NCI-H2196 (cell line): ENCODE measurements at regions not wholly inside any gene's neighbourhood (a gene's known extent, or its start where the extent isn't known, plus 50 kb on each side); places are given as distances from the start of the nearest gene placed in this dataset.

Source experiments
- DNase-seq: peaks from one replicate; lab custom pipeline; 2025; ENCODE audit not compliant: unreplicated experiment; lab: John Stamatoyannopoulos, UW

DNA sequence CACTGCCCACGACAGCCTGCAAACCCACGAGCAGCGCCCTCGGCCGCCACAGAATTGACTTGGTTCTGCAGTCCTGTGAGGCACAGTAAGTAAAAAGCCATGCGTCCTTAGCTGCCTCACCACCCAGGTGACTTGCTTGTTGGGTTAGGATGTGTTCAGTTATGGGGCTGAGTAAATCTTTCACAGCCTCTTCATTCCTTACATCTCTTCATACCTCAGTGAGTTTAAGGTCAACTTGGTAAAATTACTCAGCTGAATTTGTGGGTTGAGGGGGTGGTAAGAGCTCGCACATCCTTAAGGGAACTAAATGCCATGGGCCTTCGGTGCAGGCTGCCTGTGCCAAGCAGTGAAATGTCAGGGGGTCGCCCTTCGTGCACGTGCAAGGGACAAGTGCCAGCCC lies 165.2 kb upstream of the ALKAL2 start:
- no peak for DNase-seq

GRCh38 chr2:451495-451894 lies 163.6 kb upstream of the ALKAL2 start:
- no peak for DNase-seq

DNA sequence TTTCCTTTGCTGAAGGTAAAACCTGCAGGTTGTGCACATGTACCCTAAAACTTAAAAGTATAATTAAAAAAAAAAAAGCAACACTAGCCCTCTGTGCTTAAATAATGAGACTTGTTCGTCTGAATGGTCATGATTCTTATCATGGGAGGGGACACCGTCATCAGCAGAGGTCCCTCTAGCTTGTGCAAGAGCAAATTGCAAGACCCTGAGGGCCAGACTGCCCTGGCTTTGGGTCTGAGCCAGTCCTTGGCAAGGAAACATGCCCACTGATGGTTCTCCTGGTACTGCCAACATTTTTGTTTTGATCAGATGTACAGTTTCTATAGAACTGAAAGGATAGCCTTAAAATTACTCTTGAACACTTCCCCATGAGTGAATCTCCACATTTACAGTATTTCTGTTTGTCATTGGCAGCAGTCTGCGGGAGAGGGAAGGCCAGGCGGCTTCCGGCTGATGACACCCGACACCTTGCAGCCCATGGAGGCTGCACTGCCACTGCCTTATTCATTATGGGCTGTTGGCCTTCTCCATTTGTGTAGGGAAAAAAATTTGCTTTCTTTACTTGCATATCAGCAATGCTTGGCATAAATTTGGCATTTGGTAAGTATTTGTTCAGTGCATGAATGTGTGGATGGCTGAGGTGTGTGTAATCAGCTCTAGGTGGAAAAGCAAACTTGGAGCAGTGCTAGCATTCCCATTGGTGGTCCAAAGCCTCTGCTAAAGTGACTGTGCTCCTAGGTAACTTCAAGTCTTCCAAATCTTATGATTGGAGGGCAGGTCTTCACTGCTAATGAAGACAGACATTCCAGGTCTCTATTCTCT lies 161.6 kb upstream of the ALKAL2 start:
- DNase-seq: no peak

GRCh38 chr2:447902-448665 lies 160.2 kb upstream of the ALKAL2 start:
- DNase-seq: no peak

DNA sequence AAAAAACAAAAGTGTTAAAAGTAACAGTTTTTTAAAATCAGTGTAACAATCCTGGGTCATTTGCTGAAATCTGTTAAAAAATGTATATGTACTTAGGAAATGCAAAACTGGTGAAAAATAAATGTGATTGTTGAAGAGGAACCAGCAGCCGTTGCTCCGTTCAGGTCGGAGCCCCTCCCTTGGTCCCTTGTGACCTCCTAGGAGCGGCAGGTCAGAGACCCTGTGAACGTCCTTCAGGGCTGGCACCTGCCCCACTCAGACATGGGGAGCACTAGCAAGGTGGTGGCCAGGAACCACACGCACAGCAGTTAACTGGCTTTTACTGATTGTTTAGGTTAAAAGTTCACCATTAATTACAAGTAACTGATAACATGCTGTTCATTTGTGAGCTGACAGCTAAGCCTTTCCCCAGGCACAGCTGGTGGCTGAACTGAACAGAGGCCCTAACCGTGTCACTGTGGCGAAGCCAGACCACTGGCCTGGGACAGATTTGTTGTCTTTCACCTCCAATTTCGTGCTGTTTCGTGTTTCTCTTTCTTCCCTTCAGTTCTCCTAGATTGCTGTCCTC lies 159.2 kb upstream of the ALKAL2 start:
- no peak for DNase-seq

- no peak for DNase-seq
Observed at GRCh38 chr2:446303-446874, 158.5 kb upstream of the ALKAL2 start.

- no peak for DNase-seq
Observed at GRCh38 chr2:445896-446295, 158.0 kb upstream of the ALKAL2 start.

- DNase-seq: no peak
Observed at GRCh38 chr2:444937-445884, 157.3 kb upstream of the ALKAL2 start.

GRCh38 chr2:443741-444140 lies 155.8 kb upstream of the ALKAL2 start:
- DNase-seq: no peak

DNA sequence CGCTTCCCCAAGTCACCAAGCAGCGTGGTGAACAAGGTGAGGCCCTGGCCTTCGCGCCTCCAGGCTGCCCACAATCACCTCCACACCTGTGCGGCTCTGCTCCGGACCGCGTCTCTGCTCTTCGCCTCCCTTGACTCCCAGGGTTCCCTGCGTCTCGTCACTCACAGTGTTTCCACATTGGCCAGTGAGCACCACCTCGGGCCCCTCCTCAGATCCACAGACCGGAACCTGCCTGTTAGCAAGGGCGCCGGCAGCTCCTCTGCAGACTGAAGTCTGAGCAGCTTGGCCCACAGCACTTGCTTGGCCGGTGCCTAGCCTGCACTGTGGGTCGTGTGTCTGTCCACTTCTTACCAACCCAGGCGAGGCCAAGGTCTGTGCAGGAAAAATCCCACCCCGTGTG lies 155.3 kb upstream of the ALKAL2 start:
- no peak for DNase-seq

GRCh38 chr2:441258-442022 lies 153.5 kb upstream of the ALKAL2 start:
- no peak for DNase-seq

DNA sequence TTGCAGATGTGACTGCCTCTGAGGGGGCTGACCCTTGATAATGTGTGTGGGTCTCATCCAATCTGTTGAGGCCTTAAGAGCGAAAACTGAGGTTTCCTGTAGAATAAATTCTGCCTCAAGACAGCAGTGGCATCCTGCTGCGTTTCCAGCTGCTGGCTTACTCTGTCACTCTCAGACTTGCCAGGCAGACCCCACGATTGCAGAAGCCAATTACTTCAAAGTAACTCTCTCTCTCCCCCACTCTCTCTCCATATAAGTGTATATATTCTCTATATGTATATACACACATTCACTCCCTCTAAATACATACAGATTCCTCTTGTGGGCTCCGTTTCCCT lies 152.5 kb upstream of the ALKAL2 start:
- no peak for DNase-seq

DNA sequence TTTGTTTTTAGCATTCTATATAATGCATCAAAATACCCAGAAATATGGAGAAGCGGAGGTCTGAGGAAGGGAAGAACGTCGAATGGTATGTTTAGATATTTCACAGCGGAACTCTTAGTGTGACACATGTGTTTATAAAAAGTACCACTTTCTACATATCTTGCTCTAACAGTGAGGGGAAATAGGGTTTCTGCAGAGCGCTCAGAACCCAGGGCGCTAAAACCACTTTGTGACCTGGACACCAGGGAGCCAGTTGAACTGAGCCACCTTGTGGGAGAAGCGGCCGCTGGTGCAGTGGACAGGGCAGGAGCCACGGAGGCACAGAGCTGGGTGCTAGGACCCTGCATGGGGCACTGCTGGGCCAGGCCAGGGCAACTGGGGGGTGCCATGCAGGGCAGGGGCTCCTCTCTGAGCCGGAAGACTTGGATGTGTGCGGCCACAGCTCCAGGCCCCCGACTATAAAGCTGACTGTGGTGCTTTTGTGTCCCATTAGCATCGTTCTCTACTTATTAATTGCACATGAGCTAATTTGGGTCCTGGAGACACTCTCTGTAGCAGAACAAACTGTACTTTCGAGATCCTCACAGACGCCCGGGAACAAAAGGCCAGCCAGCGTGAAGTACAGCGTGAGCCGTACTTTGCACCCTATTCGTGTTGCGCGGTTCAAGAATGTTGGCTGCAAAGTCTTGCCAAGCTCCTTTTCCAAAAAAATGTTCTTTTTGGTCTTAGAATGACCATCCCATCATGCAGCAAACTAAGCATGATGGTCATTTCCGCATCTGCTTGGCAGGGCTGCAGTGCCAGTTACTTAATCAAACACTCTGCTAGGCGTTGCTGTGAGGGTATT lies 151.9 kb upstream of the ALKAL2 start:
- DNase-seq: no peak

DNA sequence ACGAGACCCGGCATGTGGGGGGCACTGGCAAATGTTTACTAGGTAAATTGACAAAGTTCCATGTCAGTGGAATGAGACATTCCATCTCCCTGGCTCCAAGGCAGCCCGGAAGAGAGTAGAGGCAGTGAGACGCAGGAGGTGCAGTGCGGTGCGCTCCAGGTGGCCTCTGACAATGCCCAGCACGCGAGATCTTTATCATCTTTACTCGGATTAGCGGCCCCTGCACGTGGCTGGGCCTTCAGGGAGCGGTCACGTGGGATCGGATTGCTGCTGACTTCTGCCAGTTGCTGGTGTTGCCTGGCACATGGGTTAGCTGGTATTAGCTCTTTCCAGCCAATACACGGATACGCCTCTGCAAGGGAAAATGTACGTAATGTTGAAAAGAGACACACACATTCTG lies 151.2 kb upstream of the ALKAL2 start:
- DNase-seq: no peak

DNA sequence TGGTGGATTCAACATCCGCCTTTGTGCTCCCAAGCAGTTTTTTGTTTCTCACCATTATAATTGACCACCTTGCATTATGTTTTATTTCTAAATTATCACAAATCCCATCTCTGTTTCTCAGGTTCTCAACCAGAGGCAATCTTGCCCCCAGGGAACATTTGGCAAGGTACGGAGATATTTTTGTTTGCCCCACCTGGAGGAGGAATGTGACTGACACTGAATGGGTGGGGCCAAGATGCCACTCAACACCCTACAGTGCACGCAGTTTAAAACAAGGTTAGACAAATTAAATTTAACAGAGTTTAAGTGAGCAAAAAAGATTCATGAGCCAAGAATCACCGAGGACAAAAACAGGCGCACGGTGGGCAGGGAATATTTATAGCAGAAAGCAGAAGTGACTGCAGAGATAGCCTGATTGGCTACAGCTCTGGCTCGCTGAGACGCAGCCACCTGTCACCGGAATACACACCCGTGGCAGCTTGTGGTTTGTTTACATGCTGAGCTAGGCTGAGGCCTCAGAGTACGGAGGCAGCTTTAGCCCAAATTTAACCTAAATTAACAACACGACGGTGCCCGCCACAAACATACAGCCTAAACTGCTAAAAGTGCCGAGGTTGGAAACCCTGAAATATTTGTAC lies 150.0 kb upstream of the ALKAL2 start:
- DNase-seq: peak; percentile 2

GRCh38 chr2:437180-437579 lies 149.3 kb upstream of the ALKAL2 start:
- no peak for DNase-seq

DNA sequence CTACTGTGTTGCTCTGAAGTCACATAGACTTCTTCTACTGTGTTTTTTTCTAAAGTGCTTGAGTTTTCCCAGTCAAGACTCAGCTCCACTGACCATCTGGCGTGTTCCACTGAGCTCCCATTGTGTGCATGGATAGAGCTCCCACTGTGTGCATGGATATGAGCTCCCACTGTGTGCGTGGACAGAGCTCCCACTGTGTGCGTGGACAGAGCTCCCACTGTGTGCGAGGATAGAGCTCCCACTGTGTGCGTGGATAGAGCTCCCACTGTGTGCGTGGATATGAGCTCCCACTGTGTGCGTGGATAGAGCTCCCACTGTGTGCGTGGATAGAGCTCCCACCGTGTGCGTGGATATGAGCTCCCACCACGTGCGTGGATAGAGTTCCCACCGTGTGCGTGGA lies 148.3 kb upstream of the ALKAL2 start:
- no peak for DNase-seq

DNA sequence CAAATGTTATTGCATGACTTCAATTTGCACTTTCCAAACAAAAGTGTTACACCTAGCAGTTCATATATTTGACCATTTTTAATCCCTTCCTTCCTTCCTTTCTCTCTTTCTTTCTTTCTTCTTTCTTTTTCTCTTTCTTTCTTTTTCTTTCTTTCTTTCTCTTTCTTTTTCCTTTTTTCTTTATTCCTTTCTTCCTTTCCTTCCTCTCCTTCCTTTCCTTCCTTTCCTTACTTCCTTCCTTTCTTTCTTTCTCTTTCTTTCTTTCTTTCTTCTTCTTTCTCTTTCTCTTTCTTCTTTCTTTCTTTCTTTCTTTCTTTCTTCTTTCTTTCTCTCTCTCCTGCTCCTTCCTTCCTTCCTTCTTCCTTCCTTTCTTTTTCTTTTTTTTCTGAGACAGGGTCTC lies 146.7 kb upstream of the ALKAL2 start:
- DNase-seq: no peak

DNA sequence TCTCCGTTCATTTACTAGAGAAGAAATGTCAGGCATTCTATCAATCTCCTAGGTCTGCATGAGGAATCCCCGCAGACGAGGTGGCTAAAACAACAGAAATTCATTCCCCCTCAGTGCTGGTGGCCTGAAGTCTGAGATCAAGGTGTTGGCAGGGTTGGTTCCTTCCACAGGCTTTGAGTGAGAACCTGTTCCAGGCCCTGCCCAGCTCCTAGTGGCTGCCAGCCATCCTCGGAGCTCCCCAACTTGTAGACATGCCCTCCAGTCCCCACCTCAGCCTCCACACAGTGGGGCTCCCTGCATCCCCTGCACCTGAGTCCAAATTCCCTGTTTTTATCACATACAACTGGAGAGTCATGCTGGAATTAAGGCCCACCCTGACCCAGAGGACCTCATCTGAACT lies 145.3 kb upstream of the ALKAL2 start:
- no peak for DNase-seq
